ENCODE measurements at regions not wholly inside any gene's neighbourhood (a gene's known extent, or its start where the extent isn't known, plus 50 kb on each side); places are given as distances from the start of the nearest gene placed in this dataset.

DNA sequence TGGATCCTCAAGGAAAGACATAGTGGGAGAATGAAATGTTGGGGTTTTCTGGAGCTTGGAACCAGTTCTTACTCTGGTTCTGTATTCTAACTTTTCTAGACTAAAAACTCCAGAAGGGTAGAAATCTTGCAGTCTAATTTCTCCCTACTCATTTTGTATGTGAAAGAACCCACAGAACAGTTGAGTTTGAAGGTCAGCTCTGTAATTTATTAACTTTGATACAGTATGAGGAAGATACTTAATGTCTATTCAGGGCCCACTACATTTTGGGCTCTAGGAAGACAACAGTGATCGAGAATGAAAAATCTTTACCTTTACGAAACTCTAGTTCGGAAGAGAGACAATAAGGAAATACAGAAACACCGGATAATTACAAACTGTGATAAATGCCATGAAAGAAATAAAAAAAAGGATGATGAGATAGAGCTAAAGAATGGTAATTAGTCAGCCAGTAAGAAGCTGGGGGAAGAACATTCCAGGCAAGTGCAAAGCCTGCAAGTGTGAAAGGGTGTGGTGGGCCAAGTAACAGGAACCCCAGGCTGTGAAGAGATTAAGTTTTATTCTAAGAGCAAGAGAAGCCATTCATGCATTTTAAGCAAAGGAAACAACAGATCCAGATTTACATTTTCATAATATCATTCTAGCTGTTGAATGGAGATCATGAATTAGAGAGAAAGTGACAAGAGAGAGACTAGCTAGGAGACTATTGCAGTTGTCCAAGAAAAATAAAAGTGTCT lies 159.9 kb upstream of the HMCN1 start:
- no peak for DNase-seq

DNA sequence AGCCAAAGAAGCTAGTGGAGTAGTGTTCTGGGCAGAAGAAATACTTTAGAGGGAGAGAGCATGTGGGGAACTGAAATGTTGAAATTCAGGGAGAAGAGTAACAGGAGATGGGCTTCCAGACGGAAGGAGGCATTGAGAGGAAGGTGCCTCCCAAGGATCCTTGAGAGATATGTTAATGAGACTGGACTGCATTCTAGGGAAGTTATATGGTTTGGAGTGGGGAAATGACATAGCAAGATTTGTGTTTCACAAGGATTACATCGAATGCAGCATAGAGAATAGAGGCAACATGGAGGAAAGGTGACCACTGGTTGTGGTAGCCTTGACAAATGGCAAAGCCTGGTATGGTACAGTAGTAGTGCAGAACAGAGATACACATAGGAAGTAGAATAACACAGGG lies 160.5 kb upstream of the HMCN1 start:
- DNase-seq: no peak

DNA sequence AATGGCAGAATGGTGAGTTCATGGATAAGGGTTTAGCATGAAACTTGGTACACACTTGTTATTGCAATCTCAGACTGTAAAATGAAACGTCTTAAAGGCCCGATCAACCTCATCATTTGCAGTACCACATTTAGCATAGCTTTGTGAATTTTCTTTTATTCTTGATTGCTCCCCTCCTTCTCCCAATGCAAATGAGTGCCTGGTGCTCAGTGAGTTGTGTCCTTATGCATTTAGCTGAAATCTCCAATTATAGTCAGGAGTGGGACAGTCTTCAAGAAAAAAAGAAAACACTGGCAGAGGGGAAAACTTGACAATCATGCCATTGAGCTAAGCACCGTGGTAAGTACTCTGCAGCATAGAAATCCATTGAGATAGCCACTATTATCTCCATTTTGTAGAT lies 161.0 kb upstream of the HMCN1 start:
- DNase-seq: no peak

DNA sequence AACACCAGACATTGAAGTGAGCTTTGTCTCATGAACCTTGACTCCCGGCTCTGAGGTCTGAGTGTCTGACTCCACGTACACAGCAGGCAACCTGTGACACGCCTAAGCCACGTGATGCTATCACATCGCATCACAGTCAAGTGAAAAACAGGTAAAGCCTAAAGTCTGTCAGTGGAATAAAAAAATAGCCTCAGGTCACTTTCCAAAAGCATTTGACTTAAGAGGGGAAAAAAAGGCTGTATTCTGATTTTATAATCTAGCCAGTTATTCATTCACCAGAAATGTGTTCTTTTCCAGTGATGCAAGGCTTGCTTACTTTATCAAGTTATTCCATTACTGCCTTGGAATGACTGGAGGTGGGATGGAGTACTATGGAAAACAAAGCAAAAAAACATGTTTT lies 163.2 kb upstream of the HMCN1 start:
- no peak for DNase-seq

DNA sequence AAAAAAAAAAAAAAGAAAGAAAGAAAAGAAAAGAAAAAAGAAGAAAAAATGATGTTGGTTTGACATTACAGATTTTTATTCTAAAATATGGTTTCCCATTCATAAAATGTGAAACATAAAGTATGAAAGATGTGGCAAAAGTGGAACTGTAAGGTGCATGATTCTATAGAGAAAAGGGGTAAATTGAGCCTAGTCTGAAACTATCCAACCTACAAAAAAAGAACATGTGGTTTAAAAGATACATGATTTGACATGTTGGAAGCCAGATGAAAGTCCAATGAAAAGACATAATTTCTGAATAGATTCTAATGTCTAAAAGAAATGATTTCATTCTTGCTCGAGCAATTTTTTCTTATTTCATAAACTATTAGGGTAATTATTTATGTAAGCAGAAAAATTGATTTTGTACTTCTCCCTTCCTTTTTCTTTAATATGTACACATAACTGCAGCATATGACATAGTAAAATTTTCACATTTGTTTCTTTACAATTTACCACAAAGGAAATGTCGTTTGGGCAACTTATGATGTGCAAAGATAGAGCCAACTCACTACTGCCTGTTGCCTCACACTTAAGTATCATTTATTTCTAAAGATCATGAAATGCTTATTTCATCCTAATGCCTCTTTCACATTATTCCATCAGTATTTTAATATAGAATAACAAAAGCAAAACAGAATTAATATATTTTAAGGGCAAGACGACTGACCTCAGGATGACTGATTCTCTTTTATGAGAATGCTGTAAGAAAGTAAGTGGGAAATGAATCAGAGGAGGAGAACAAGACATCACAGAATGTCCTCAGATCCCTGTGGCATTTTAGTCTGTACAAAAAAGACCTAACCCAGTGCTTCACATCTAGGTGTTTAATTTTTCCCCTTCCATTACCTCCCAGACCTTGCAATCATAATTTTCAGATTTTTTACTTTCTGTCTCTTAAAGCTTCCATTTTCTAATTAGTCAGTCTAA lies 165.8 kb upstream of the HMCN1 start:
- DNase-seq: no peak

DNA sequence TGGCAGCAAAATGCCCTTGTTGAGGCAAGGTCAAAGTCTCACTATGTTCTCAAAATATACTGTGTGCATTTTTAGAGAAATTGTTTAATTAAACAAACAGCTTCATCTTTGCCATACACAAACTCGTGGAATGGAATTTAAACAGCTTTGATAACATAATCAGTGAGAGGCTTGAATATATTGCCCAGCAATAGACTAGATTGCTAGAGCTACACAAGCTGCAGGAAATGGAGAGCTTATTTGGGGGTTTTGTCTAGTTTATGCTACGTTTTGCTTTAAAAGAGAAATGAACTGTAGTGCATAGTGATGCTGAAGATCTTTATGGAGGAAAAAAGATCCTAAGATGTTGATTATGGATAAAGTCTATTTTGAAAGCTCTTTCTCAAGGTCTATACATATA lies 166.8 kb upstream of the HMCN1 start:
- no peak for DNase-seq

DNA sequence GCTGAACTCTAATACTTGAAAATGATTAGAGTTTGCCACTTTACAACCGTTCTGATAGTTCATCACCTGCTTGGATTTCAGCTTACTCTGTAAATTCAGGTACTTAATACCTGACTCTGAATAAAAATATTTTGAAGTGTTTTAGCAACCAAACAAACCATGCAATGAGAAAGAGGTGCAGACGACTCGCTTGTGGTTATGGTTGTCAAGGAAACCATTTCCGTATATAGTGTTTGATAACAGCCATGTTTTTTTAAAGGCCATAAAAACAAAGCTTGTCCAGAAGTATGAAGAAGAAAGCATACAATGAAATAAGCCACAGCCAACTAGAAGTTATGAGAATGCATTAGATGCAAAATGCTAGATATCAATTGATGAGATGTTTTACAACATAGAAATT lies 167.2 kb upstream of the HMCN1 start:
- no peak for DNase-seq

DNA sequence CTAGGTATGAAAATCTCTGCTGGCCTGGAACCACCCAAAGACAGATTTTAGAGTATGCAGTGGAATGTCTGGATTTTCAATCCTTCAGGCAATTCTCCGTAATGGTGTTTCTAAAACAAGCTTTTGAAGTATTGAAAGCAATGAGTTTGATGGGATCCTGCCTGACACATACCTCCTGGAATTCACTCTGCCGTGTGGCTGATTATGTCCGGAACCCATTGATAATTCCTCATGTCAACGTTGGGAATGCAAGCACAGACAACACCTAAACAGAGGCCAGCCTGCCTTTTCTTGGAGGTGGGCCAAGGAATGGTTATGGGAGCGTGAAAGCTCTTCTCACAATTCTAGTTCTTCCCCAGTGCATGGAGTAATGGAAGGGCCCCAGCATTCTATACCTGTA lies 168.9 kb upstream of the HMCN1 start:
- no peak for DNase-seq

DNA sequence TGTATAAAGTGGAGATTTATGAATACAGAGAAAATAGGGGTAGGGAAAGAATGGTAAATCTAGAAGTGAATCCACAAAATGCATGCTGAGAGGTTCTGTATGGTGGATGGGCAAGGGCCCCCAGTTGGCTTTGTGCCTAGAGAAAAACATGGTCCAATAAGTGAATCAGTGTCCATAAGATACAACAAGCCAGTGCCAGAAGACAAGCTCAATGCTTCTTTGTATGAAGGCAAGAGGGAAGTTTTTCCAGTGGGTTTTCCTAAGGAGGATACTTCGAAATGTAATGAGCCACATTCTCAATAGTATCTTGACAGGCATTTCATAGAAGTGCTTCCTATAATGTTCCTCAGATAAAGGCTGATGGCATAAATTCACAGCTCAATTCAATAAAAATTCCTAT lies 169.4 kb upstream of the HMCN1 start:
- no peak for DNase-seq

DNA sequence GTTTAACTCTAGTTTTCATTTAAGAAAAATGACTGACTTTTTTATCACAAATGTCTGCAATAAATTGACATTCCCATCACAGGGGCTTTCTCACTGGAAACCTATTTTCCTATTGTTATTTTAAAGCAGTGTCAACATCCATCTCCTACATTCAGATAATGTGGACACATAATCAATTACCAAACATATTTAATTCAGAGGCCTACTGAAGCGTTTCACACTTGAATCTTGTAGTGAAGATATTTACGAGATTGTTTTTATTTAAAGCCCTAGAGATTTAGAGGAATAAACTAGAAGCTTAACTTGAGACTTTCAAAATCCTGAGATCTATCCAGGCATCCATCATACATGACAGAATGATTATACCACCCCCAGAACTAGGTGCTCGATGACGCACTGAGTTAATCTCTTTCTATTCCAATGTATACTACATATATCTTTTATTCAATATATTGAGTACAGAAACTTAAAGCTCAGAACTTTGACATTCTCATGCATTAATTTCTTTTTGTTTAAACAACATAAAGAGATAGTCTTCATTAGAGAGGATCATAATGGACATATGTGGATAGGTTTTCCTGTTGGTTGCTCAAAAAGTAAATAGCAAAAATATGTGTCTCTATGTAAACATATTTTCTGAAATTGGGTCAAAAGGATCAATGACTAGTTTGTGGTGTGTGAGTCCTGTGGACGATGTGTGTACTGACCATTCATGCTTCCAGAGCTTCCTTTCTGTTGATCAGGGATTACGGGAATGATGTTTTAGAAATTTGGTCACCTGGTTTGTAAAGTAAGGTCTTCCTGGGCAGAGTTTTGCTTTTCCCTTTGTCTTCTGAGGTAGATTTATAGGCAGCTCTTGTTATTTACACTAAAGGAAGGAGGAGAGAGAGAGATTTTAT lies 171.5 kb upstream of the HMCN1 start:
- DNase-seq: no peak

DNA sequence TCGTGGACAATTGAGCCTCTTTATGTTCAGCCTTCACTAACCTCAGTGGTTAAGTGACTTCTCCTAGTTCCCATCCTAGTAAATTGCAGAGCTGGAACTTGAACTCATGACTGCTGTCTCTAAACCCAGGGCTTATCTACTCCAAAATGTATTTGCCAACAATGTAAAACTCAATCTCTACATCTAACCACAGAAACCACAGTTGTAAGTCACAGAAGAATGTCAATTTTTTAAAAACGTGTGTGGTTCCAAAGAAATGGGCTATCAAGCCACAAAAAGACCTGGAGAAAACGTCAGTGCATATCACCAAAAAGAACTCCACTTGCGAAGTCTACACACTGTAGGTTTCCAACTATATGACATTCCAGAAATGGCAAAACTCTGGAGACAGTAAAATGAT lies 172.6 kb upstream of the HMCN1 start:
- DNase-seq: no peak

DNA sequence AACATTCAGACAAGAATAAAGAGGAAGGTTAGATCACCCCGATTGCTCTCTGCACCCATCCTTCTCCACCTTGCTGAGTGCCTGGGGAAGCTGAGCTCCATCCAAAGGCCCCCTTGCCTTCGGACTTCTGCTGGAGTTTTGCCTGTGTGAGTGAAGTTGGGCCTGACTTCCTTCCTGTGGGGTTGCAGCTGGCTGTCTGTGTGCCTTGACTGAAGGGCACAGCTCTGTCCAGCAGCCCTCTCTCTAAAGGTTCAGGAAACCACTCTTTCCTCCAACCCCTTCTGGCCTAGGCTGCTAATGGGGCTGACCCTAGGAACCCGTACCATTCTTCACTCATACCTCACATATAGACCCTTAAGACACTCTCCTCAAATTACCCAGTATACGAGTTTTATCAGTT lies 173.4 kb upstream of the HMCN1 start:
- DNase-seq: no peak

DNA sequence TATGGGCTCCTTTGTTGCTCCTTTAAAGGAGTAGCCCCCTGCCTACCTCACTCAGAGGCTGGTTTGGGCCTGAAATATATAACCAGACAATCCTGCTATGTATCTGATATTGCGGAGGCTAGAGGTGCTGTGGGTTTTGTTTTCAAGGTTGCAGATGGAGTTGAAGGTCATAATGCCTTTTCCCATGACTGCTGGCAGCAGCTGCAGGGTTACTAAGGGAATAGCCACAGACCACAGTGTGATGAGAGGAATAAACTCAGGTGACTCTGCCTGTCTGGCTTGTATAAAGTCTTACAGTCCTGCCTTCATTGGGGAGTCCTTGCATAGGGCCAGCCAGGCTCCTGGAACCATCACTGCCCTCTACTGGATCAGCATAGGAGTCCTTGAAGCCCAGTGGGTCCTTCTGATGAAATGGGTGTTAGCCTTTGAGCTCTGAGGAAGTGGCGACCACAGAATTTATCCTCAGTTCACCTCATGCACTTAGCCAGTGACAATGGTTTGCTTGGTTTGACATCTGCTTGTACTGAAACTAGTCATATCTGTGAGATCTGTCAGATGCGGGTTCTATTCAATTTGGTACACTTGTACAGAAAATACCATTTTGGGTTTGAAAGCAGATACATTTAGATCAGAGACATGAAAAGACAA lies 174.4 kb upstream of the HMCN1 start:
- DNase-seq: no peak

DNA sequence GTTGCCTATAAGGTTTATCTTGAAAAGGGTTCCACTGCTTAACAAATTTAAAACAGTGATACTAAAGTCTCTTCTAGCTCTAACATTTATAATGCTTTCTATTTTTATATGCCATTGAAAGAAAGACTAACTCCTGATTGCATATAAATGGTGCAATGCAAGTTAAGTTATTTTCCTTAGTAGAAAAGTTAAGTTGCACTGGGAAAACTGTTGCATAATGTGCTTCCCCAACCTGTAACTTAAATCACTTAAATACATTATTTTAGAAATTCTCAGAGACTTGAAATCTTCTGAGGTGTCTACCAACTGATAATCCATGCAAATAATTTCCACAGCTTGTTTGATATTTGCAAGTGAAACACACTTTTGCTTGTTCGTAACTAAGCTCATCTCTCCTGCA lies 175.0 kb upstream of the HMCN1 start:
- DNase-seq: no peak

DNA sequence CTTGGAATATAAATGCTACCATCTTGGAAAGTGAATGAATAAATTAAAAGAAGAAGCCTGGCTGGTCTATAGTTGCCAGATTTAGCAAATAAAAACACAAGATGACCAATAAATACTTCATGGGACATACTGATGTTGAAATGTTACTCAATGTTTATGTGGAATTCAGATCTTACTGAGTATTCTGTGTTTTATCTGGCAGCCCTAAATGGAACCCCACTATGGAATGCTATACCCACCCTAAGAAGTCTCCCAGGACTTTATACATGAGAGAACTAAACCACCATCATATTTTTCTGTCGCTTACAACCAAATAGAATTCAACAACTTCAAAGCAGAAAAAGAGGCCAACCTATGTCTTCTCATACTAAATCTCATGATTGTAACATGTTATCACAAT lies 177.6 kb upstream of the HMCN1 start:
- no peak for DNase-seq

DNA sequence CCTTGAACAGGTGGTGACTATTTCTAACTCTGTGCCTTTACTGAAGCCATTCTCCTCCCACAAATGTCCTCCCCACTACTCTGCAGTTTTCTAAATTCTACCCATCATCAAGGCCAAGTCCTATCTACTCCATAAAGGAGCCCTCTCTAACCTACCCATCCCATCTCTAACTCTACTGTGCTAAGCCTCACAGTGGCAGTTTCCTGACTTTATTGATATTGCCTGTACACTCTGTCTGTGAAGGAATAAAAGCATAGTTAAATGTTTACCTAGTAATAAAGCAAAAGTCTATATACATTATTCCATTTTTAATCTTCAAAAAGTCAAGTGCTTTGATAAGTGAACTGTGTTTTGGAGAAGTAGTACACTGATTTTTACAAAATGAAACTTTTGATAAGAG lies 178.4 kb upstream of the HMCN1 start:
- DNase-seq: no peak

DNA sequence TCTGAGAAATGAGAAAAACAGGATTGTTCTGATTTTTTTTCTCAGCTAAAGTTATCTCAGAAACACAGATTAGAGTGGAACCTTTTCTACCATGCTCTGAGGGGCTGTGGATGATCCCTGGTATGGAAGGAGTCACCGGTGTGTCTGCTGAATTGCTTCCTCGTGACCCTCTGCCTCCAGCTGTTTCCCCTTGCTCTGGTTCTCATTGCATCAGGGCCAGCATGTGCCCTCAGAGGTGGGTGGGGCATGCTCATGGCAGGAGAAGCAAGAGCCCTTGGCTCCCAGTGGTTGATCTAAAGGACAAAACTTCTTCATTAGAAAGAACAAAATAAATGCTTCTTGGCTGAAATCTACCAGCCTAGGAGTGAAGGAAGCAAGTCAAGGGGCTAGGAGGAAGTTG lies 183.2 kb upstream of the HMCN1 start:
- DNase-seq: no peak

DNA sequence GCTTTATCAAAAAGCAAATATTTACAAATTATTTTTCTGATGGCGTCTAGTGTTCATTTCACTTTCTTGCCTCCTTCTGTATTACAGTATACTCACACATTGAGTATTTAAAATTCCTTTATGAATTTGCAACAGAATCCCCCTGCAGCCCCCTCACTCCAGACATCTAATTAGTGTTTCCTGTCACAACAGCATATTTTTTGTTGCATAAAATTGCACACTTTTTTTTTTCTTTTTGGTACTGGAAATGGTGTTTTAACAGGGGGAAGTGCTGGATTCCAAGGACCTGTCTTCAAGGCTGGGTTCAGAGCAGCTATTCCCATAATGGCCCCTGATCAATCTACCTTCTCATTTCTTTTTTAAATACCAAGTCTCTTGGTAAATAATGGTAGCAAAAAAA lies 184.3 kb upstream of the HMCN1 start:
- DNase-seq: no peak

DNA sequence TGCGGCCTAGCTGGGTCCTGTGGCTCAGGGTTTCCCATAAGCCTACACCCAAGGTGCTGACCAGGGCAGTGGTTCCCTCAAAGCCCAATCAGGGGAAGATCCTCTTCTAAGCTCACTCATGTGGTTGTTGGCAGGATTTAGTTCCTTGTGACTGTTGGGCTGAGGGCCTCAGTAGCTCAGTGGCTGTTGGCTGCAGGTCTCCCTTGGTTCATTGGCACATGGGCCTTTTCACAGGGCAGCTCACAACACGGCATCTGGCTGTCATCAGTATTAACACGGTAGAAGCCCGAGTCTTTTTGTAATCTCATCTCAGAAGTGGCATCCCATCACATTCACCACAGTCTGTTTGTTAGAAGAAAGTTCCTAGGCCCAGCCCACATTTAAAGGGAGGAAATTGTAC lies 188.2 kb upstream of the HMCN1 start:
- DNase-seq: no peak

DNA sequence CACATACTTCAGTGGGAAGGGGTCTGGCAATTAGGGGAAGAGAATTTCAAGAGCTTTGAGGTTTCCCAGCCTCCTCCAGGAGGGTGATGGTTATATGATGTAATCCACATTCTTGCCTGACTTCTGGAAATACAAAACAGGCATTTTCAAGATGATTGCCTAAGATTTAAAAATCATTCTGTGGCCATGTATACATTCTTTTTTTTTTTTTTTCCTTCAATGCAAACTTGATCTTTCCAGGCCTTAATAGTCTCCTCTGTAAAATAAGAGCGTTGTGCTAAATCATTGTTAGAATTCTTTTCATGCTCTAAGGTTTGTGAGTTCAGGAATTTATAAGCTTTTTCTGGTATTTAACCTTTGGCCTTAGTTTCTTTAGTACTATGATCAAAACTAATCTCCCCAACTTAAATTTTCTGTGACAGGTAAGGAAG lies 192.3 kb upstream of the HMCN1 start:
- DNase-seq: no peak

DNA sequence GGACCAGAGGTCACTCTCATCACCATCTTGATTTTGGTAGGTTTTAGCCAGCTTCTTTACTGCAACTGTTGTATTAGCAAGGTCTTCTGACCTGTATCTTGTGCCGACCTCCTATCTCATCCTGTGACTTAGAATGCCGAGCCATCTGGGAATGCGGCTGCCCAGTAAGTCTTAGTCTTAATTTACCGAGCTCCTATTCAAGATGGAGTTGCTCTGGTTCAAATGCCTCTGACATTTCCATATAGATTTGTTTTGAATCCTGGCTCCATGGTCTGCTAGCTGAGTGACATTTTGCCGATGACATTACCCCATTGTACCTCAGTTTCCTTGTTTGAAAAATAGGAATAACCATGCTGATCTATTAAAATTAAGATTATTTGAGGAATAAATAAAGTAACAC lies 193.9 kb upstream of the HMCN1 start:
- no peak for DNase-seq

DNA sequence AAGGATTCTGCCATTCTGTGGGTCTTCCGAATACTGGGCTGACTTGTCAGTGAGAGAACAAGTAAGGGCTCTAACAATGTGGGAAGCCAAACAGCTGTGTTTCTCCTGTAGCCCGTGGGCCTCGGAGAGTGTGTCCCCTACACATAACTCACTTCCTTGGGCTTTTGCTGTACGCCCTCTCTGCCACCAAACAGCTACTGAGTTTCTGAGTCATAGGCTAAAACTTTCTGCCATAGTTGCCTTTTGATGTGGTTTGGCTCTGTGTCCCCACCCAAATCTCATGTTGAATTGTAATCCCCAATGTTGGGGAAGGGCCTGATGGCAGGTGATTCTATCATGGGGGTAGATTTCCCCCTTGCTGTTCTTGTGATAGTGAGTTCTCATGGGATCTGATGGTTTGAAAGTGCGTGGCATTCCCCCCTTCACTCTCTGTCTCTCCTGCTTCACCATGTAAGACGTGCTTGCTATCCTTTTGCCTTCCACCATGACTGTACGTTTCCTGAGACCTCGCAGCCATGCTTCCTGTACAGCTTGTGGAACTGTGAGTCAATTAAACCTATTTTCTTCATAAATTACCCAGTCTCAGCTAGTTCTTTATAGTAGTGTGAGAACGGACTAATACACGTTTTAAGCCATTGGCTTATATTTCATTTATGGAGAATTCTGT lies 194.8 kb upstream of the HMCN1 start:
- no peak for DNase-seq

All from NCI-H1417 treated with DMSO at 0.1 percent for 48 hours (cell line).